HG02970 (cell line): ENCODE measurements at regions not wholly inside any gene's neighbourhood (a gene's known extent, or its start where the extent isn't known, plus 50 kb on each side); places are given as distances from the start of the nearest gene placed in this dataset.

Source experiments
- ATAC-seq: cut with Tn5 transposase; IDR thresholded peaks from one replicate; pipeline ENCODE4 v1.9.1; 2021; ENCODE audit warnings: mild to moderate bottlenecking, moderate library complexity, moderate number of reproducible peaks; ENCODE audit not compliant: unreplicated experiment, low FRiP score

GRCh38 chr3:116980099-116980498 lies 270.5 kb downstream of the TUSC7 start:
- no peak for ATAC-seq

- no peak for ATAC-seq
Observed at GRCh38 chr3:116981089-116981488, 271.5 kb downstream of the TUSC7 start.

- no peak for ATAC-seq
Observed at GRCh38 chr3:116984301-116984700, 274.7 kb downstream of the TUSC7 start.

GRCh38 chr3:116994351-116994879 lies 284.8 kb downstream of the TUSC7 start:
- ATAC-seq: no peak

GRCh38 chr3:117003501-117003900 lies 293.9 kb downstream of the TUSC7 start:
- no peak for ATAC-seq

GRCh38 chr3:117005274-117005673 lies 295.7 kb downstream of the TUSC7 start:
- ATAC-seq: no peak

- ATAC-seq: no peak
Observed at GRCh38 chr3:117005911-117006522, 296.4 kb downstream of the TUSC7 start.

GRCh38 chr3:117010318-117010717 lies 300.7 kb downstream of the TUSC7 start:
- ATAC-seq: no peak

- no peak for ATAC-seq
Observed at GRCh38 chr3:117011687-117012250, 302.2 kb downstream of the TUSC7 start.

GRCh38 chr3:117016378-117016777 lies 306.8 kb downstream of the TUSC7 start:
- ATAC-seq: no peak

- ATAC-seq: peak; percentile 71
Observed at GRCh38 chr3:117017135-117017894, 307.7 kb downstream of the TUSC7 start.

- ATAC-seq: no peak
Observed at GRCh38 chr3:117018655-117019054, 309.1 kb downstream of the TUSC7 start.

GRCh38 chr3:117019082-117019713 lies 309.6 kb downstream of the TUSC7 start:
- peak; percentile 56 for ATAC-seq

- ATAC-seq: no peak
Observed at GRCh38 chr3:117026401-117026800, 316.8 kb downstream of the TUSC7 start.

- ATAC-seq: no peak
Observed at GRCh38 chr3:117035745-117036144, 326.2 kb downstream of the TUSC7 start.

GRCh38 chr3:117036259-117036799 lies 326.8 kb downstream of the TUSC7 start:
- no peak for ATAC-seq

GRCh38 chr3:117045143-117045542 lies 335.6 kb downstream of the TUSC7 start:
- no peak for ATAC-seq

GRCh38 chr3:117047951-117048705 lies 338.5 kb downstream of the TUSC7 start:
- no peak for ATAC-seq

- ATAC-seq: no peak
Observed at GRCh38 chr3:117052395-117052794, 342.8 kb downstream of the TUSC7 start.

GRCh38 chr3:117054556-117054955 lies 345.0 kb downstream of the TUSC7 start:
- ATAC-seq: no peak
